ENCODE measurements at regions not wholly inside any gene's neighbourhood (a gene's known extent, or its start where the extent isn't known, plus 50 kb on each side); places are given as distances from the start of the nearest gene placed in this dataset.

GRCh38 chr10:91690996-91691676 lies 58.3 kb upstream of the PPP1R3C start:
- TF ChIP-seq CTCF (conservative IDR thresholded peaks at IDR 0.05 in 1 of 2, IDR thresholded peaks at IDR 0.05 in 1 of 2; ENCODE audit: extremely low read depth in 1 of 2, insufficient read depth in 1 of 2, low read depth in 1 of 2, low read length in 2 of 2) (no peak), EZH2 (IDR thresholded peaks at IDR 0.05; ENCODE audit: borderline replicate concordance, low read length) (no peak)
